ENCODE measurements at regions not wholly inside any gene's neighbourhood (a gene's known extent, or its start where the extent isn't known, plus 50 kb on each side); places are given as distances from the start of the nearest gene placed in this dataset.

DNA sequence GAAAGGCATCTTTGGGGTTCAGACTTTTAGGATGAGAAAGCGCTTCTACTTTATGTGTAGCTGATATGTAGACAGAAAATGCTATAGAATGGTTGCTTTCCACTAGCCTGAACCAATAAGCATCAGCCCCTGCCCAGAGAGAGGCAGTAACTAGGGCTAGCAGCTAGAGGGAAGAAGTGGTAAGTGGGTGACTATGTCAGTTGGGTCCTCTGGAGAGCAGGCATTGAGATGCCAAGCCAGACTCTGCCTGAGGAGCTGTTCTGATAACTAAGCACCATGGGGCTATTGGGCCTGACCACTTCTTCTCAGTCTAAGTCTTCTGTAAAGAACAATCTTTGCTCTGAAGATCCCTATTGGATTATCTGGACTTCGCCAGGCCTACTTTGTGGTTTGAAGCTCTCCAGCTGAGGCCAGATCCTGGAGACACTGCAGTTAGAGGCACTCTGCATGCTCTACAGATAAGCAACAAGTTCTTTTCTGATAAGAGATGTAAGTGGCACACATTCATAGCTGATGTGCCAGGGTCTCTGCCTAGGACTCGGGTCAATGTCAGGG lies 146.1 kb downstream of the RBM46 start:
- TF ChIP-seq PPARA (CRISPR knock-in tag; IDR thresholded peaks at IDR 0.05; ENCODE audit: borderline replicate concordance) (no peak), GLIS3 (CRISPR knock-in tag; IDR thresholded peaks at IDR 0.05) (no peak), TCF4 (CRISPR knock-in tag; IDR thresholded peaks at IDR 0.05; ENCODE audit: borderline replicate concordance) (no peak), RARB (CRISPR knock-in tag; IDR thresholded peaks at IDR 0.05) (no peak), ZNF565 (CRISPR knock-in tag; conservative IDR thresholded peaks at IDR 0.05; ENCODE audit: low read depth) (no peak), ESRRG (CRISPR knock-in tag; IDR thresholded peaks at IDR 0.05) (no peak), BACH2 (CRISPR knock-in tag; IDR thresholded peaks at IDR 0.05; ENCODE audit: borderline replicate concordance) (no peak)
- TF ChIP-seq, protein P1, sequence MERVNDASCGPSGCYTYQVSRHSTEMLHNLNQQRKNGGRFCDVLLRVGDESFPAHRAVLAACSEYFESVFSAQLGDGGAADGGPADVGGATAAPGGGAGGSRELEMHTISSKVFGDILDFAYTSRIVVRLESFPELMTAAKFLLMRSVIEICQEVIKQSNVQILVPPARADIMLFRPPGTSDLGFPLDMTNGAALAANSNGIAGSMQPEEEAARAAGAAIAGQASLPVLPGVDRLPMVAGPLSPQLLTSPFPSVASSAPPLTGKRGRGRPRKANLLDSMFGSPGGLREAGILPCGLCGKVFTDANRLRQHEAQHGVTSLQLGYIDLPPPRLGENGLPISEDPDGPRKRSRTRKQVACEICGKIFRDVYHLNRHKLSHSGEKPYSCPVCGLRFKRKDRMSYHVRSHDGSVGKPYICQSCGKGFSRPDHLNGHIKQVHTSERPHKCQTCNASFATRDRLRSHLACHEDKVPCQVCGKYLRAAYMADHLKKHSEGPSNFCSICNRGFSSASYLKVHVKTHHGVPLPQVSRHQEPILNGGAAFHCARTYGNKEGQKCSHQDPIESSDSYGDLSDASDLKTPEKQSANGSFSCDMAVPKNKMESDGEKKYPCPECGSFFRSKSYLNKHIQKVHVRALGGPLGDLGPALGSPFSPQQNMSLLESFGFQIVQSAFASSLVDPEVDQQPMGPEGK (CRISPR knock-in tag; IDR thresholded peaks at IDR 0.05; ENCODE audit: borderline replicate concordance), result no peak
- ATAC-seq, result no peak

DNA sequence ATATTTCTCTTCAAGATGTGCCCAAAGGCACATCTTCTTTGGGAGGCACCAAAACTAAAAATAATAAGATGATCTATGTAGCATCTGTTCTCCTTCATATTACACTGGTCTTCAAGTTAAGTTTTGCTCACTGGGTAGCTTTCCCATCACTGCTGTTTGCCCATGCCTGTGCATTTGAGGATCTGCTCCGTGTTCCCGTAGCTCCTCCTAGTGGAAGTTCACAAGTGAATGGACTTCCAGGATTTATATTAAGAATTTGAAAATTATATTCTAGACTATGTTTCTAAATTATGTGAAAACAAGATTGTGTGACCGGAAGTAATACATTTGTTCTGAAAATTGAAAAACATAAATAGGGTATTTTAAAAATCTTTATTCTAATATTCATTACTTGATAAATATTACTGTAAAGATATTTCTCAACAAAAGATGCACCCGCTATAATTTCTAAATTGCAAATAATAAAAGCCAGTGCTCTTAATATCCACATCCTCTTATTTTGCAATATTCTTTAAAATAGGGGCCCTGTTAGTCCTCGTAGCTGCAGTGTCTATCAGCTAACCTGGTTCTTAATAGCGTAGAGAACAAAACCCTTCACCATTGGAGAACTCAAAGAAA lies 147.7 kb downstream of the RBM46 start:
- ATAC-seq, result no peak
- TF ChIP-seq BACH2 (CRISPR knock-in tag; IDR thresholded peaks at IDR 0.05; ENCODE audit: borderline replicate concordance) (no peak), SNAI2 (CRISPR knock-in tag; IDR thresholded peaks at IDR 0.05) (no peak), ZNF70 (CRISPR knock-in tag; IDR thresholded peaks at IDR 0.05) (no peak), ARNTL (CRISPR knock-in tag; IDR thresholded peaks at IDR 0.05; ENCODE audit: borderline replicate concordance, low read depth) (no peak), GLIS3 (CRISPR knock-in tag; IDR thresholded peaks at IDR 0.05) (no peak), TCF4 (CRISPR knock-in tag; IDR thresholded peaks at IDR 0.05; ENCODE audit: borderline replicate concordance) (no peak), TOX (CRISPR knock-in tag; IDR thresholded peaks at IDR 0.05; ENCODE audit: borderline replicate concordance) (no peak), RARB (CRISPR knock-in tag; IDR thresholded peaks at IDR 0.05) (no peak), ZFP30 (CRISPR knock-in tag; IDR thresholded peaks at IDR 0.05) (no peak), ISL1 (CRISPR knock-in tag; IDR thresholded peaks at IDR 0.05) (no peak), ZFP3 (CRISPR knock-in tag; IDR thresholded peaks at IDR 0.05) (no peak), ZC3H10 (CRISPR knock-in tag; IDR thresholded peaks at IDR 0.05) (no peak), OSR1 (CRISPR knock-in tag; IDR thresholded peaks at IDR 0.05) (no peak)
- TF ChIP-seq, protein P2, sequence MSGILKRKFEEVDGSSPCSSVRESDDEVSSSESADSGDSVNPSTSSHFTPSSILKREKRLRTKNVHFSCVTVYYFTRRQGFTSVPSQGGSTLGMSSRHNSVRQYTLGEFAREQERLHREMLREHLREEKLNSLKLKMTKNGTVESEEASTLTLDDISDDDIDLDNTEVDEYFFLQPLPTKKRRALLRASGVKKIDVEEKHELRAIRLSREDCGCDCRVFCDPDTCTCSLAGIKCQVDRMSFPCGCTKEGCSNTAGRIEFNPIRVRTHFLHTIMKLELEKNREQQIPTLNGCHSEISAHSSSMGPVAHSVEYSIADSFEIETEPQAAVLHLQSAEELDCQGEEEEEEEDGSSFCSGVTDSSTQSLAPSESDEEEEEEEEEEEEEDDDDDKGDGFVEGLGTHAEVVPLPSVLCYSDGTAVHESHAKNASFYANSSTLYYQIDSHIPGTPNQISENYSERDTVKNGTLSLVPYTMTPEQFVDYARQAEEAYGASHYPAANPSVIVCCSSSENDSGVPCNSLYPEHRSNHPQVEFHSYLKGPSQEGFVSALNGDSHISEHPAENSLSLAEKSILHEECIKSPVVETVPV (CRISPR knock-in tag; IDR thresholded peaks at IDR 0.05), result no peak
- TF ChIP-seq, protein P1 (CRISPR knock-in tag; IDR thresholded peaks at IDR 0.05; ENCODE audit: borderline replicate concordance), result no peak
- TF ChIP-seq, protein P3, sequence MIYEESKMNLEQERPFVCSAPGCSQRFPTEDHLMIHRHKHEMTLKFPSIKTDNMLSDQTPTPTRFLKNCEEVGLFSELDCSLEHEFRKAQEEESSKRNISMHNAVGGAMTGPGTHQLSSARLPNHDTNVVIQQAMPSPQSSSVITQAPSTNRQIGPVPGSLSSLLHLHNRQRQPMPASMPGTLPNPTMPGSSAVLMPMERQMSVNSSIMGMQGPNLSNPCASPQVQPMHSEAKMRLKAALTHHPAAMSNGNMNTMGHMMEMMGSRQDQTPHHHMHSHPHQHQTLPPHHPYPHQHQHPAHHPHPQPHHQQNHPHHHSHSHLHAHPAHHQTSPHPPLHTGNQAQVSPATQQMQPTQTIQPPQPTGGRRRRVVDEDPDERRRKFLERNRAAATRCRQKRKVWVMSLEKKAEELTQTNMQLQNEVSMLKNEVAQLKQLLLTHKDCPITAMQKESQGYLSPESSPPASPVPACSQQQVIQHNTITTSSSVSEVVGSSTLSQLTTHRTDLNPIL (CRISPR knock-in tag; IDR thresholded peaks at IDR 0.05; ENCODE audit: low read depth), result no peak
- TF ChIP-seq, protein P4, sequence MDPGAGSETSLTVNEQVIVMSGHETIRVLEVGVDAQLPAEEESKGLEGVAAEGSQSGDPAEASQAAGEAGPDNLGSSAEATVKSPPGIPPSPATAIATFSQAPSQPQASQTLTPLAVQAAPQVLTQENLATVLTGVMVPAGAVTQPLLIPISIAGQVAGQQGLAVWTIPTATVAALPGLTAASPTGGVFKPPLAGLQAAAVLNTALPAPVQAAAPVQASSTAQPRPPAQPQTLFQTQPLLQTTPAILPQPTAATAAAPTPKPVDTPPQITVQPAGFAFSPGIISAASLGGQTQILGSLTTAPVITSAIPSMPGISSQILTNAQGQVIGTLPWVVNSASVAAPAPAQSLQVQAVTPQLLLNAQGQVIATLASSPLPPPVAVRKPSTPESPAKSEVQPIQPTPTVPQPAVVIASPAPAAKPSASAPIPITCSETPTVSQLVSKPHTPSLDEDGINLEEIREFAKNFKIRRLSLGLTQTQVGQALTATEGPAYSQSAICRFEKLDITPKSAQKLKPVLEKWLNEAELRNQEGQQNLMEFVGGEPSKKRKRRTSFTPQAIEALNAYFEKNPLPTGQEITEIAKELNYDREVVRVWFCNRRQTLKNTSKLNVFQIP (CRISPR knock-in tag; IDR thresholded peaks at IDR 0.05; ENCODE audit: borderline replicate concordance, low read depth), result no peak
- TF ChIP-seq, protein P5, sequence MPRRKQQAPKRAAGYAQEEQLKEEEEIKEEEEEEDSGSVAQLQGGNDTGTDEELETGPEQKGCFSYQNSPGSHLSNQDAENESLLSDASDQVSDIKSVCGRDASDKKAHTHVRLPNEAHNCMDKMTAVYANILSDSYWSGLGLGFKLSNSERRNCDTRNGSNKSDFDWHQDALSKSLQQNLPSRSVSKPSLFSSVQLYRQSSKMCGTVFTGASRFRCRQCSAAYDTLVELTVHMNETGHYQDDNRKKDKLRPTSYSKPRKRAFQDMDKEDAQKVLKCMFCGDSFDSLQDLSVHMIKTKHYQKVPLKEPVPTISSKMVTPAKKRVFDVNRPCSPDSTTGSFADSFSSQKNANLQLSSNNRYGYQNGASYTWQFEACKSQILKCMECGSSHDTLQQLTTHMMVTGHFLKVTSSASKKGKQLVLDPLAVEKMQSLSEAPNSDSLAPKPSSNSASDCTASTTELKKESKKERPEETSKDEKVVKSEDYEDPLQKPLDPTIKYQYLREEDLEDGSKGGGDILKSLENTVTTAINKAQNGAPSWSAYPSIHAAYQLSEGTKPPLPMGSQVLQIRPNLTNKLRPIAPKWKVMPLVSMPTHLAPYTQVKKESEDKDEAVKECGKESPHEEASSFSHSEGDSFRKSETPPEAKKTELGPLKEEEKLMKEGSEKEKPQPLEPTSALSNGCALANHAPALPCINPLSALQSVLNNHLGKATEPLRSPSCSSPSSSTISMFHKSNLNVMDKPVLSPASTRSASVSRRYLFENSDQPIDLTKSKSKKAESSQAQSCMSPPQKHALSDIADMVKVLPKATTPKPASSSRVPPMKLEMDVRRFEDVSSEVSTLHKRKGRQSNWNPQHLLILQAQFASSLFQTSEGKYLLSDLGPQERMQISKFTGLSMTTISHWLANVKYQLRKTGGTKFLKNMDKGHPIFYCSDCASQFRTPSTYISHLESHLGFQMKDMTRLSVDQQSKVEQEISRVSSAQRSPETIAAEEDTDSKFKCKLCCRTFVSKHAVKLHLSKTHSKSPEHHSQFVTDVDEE (CRISPR knock-in tag; IDR thresholded peaks at IDR 0.05), result no peak

Data from SK-N-SH treated with all-trans-retinoic acid at 6 μM for 48 hours (cell line).